ENCODE measurements at regions not wholly inside any gene's neighbourhood (a gene's known extent, or its start where the extent isn't known, plus 50 kb on each side); places are given as distances from the start of the nearest gene placed in this dataset.

DNA sequence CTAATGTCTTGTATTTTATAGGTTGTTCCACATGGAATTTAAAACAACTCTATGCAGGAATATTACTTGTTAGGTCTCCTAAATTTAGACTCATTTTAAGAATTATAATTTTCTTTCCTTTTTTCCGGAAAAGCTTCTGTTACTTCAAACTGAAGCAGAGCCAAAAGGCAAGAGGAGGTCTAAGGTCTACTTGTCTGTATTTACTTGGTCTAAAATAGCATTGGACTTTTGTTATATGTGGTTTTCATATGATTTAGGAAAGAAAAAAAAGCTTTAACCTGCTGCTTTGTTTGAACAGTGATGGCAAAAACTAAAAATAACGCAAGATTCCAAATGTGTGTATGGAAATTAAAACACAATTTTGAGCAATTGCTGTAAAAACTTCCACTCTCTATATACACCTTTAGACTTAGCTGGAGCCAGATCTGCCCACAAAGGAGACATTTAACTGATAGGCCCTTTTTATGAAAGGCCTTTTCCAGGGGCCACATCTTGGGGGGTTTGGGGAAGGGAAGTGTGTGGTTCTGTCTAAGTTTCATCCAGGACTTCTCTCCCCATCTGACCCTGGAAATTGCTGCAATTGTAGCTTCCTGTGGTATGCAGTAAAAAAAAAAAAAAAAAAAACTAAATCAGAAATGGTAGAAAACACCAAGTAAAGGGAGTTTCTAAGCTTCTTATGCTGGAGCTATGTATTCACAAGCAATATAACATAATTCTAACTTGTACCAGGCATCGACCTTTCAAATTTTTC, 307.7 kb upstream of the MEF2C start:
- TF ChIP-seq, protein P1, sequence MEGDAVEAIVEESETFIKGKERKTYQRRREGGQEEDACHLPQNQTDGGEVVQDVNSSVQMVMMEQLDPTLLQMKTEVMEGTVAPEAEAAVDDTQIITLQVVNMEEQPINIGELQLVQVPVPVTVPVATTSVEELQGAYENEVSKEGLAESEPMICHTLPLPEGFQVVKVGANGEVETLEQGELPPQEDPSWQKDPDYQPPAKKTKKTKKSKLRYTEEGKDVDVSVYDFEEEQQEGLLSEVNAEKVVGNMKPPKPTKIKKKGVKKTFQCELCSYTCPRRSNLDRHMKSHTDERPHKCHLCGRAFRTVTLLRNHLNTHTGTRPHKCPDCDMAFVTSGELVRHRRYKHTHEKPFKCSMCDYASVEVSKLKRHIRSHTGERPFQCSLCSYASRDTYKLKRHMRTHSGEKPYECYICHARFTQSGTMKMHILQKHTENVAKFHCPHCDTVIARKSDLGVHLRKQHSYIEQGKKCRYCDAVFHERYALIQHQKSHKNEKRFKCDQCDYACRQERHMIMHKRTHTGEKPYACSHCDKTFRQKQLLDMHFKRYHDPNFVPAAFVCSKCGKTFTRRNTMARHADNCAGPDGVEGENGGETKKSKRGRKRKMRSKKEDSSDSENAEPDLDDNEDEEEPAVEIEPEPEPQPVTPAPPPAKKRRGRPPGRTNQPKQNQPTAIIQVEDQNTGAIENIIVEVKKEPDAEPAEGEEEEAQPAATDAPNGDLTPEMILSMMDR (IDR thresholded peaks at IDR 0.05; ENCODE audit: insufficient read depth, low read length) = no peak
- TF ChIP-seq, protein P2, sequence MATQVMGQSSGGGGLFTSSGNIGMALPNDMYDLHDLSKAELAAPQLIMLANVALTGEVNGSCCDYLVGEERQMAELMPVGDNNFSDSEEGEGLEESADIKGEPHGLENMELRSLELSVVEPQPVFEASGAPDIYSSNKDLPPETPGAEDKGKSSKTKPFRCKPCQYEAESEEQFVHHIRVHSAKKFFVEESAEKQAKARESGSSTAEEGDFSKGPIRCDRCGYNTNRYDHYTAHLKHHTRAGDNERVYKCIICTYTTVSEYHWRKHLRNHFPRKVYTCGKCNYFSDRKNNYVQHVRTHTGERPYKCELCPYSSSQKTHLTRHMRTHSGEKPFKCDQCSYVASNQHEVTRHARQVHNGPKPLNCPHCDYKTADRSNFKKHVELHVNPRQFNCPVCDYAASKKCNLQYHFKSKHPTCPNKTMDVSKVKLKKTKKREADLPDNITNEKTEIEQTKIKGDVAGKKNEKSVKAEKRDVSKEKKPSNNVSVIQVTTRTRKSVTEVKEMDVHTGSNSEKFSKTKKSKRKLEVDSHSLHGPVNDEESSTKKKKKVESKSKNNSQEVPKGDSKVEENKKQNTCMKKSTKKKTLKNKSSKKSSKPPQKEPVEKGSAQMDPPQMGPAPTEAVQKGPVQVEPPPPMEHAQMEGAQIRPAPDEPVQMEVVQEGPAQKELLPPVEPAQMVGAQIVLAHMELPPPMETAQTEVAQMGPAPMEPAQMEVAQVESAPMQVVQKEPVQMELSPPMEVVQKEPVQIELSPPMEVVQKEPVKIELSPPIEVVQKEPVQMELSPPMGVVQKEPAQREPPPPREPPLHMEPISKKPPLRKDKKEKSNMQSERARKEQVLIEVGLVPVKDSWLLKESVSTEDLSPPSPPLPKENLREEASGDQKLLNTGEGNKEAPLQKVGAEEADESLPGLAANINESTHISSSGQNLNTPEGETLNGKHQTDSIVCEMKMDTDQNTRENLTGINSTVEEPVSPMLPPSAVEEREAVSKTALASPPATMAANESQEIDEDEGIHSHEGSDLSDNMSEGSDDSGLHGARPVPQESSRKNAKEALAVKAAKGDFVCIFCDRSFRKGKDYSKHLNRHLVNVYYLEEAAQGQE (IDR thresholded peaks at IDR 0.05; ENCODE audit: insufficient replicate concordance, low read depth) = no peak
- no peak for TF ChIP-seq POLR2AphosphoS5 (IDR thresholded peaks at IDR 0.05; ENCODE audit: low read depth)
